ENCODE measurements at regions not wholly inside any gene's neighbourhood (a gene's known extent, or its start where the extent isn't known, plus 50 kb on each side); places are given as distances from the start of the nearest gene placed in this dataset.

DNA sequence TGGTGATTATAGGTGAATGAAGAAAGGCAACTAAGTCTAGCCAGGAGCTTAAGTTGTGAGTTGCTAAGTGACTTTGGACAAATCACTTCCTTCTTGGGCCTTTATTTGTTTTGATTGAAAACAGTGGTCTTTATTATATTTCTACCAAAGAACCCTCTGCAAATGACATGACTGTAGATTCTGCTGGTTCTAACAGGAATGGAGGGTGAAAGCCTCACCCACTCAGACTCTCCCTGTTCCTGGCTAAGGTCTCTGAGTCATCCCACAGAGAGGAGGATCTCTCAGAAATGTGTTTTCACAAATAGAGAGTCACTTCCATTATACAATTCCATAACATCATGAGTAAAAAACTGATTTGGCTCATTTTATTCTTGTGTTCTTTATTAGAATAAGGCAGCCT, 583.9 kb upstream of the LRRC4C start:
- Histone ChIP-seq H3K27me3 (ENCODE audit: control insufficient read depth, insufficient read depth, low read length, poor library complexity, severe bottlenecking) (no peaks in the 10 kb centered on the region), H3K9ac (ENCODE audit: extremely low read depth, low read length, poor library complexity, severe bottlenecking) (no peak overlapping the region), H3K27ac (ENCODE audit: low read depth, low read length) (no peak overlapping the region), H3K4me3 (ENCODE audit: low read length) (no peak overlapping the region), H3K4me1 (ENCODE audit: control insufficient read depth, insufficient read depth, low read length) (no peaks in the 10 kb centered on the region), H3K9me3 (ENCODE audit: control insufficient read depth, low read length) (no peaks in the 10 kb centered on the region), H3K36me3 (ENCODE audit: control insufficient read depth, insufficient read depth, low read length) (no peaks in the 10 kb centered on the region)
- Mint-ChIP-seq H3K27ac (no peak overlapping the region), H3K27me3 (ENCODE audit: insufficient read depth) (no peaks in the 10 kb centered on the region), H3K36me3 (ENCODE audit: low read depth) (no peaks in the 10 kb centered on the region), H3K9me3 (peaks cover 7% of the 10 kb centered on the region), H3K4me1 (peaks cover 6% of the 10 kb centered on the region), H3K4me3 (no peak overlapping the region)
- TF ChIP-seq, protein P1, sequence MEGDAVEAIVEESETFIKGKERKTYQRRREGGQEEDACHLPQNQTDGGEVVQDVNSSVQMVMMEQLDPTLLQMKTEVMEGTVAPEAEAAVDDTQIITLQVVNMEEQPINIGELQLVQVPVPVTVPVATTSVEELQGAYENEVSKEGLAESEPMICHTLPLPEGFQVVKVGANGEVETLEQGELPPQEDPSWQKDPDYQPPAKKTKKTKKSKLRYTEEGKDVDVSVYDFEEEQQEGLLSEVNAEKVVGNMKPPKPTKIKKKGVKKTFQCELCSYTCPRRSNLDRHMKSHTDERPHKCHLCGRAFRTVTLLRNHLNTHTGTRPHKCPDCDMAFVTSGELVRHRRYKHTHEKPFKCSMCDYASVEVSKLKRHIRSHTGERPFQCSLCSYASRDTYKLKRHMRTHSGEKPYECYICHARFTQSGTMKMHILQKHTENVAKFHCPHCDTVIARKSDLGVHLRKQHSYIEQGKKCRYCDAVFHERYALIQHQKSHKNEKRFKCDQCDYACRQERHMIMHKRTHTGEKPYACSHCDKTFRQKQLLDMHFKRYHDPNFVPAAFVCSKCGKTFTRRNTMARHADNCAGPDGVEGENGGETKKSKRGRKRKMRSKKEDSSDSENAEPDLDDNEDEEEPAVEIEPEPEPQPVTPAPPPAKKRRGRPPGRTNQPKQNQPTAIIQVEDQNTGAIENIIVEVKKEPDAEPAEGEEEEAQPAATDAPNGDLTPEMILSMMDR (conservative IDR thresholded peaks at IDR 0.05): no peak
- no peak for DNase-seq

DNA sequence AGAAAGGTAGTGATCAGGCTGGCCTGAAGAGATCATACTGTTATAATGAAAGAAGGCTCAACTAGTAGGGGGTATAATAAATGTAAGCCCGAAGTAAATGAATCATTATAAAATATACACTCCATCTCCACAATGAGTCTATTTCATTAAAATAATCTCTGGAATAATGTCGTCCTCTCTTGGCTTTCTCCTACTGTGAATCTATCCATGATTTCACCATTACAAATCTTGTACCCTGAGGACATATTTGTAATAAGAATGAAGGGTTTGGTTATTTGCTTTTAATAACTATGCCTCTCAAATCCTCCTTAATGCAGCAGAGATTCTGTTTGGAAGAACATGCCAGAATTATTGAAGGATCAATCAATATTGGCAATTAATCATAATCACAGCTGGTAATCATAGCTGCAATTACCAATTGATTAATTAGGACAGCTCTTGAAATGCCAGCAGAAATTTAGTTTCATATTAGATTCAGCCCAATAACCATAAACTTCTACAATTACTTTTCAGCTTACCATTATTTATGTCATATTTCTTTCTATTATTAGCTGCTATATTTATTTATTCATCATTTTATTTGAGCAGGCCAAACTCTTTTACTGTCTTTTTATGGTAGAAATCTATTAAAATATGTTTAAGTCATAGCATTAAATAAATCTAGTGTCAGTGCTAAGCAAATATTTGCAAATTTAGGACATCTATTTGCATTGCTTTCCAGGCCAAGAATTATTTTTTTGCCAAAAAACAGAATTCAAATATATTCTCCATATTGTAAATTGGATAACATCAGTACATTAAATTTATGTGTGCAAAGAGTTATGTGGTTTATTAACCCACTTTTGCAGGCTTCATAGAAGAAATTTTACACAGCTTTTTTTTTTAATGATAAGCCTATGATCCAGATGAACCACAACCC, 588.4 kb upstream of the LRRC4C start:
- Mint-ChIP-seq H3K36me3 (ENCODE audit: low read depth) (no peaks in the 10 kb centered on the region), H3K27me3 (ENCODE audit: insufficient read depth) (no peaks in the 10 kb centered on the region), H3K9me3 (peaks cover 7% of the 10 kb centered on the region), H3K4me3 (no peak overlapping the region), H3K27ac (no peak overlapping the region), H3K4me1 (peaks cover 11% of the 10 kb centered on the region)
- WGBS, 2 experiments (ENCODE audit: insufficient coverage in 1 of 2, insufficient read length in 1 of 2): 90% methylated on average over 1 of the region's 2 CpGs; no CpG with 5 or more reads in 1 of the 2 experiments
- no peak overlapping the region for H3K4me3 ChIP-seq (ENCODE audit: low read length)
- DNase-seq: no peak
- H3K4me1 ChIP-seq (ENCODE audit: control insufficient read depth, insufficient read depth, low read length): peaks cover 2% of the 10 kb centered on the region
- TF ChIP-seq, protein P1 (conservative IDR thresholded peaks at IDR 0.05): no peak
- no peaks in the 10 kb centered on the region for H3K27me3 ChIP-seq (ENCODE audit: control insufficient read depth, insufficient read depth, low read length, poor library complexity, severe bottlenecking)
- H3K9me3 ChIP-seq (ENCODE audit: control insufficient read depth, low read length): no peaks in the 10 kb centered on the region
- no peak overlapping the region for H3K9ac ChIP-seq (ENCODE audit: extremely low read depth, low read length, poor library complexity, severe bottlenecking)
- no peak overlapping the region for H3K27ac ChIP-seq (ENCODE audit: low read depth, low read length)
- no peaks in the 10 kb centered on the region for H3K36me3 ChIP-seq (ENCODE audit: control insufficient read depth, insufficient read depth, low read length)

DNA sequence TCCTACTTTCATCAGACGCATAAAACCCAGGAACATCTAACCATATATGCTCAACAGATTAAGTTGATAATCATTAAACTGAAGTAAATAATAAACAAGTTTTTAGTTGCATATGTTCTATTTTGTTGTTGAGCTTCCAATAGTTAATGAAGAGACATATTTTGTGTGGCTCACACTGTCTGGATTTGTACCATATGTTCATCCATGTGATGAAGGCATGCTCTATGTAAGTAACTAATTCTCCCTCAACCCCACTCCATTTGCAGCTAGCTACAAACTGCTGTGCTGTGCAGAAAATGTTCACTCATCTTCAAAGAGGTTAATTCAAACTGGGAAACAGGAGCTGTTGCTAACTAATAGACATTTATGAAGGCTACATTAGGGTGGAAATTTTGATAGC, 589.7 kb upstream of the LRRC4C start:
- whole genome bisulfite sequencing, 2 experiments (ENCODE audit: insufficient coverage in 1 of 2, insufficient read length in 1 of 2): no CpG with 5 or more reads among the region's 1 CpG
- H3K4me1 ChIP-seq (ENCODE audit: control insufficient read depth, insufficient read depth, low read length): peaks cover 2% of the 10 kb centered on the region
- H3K27ac Mint-ChIP-seq: no peak overlapping the region
- H3K27me3 Mint-ChIP-seq (ENCODE audit: insufficient read depth): no peaks in the 10 kb centered on the region
- no peak overlapping the region for H3K4me3 Mint-ChIP-seq
- no peak overlapping the region for H3K27ac ChIP-seq (ENCODE audit: low read depth, low read length)
- H3K9me3 ChIP-seq (ENCODE audit: control insufficient read depth, low read length): no peaks in the 10 kb centered on the region
- H3K4me1 Mint-ChIP-seq: peaks cover 11% of the 10 kb centered on the region
- TF ChIP-seq, protein P1 (conservative IDR thresholded peaks at IDR 0.05): no peak
- H3K27me3 ChIP-seq (ENCODE audit: control insufficient read depth, insufficient read depth, low read length, poor library complexity, severe bottlenecking): no peaks in the 10 kb centered on the region
- no peaks in the 10 kb centered on the region for H3K36me3 ChIP-seq (ENCODE audit: control insufficient read depth, insufficient read depth, low read length)
- H3K9me3 Mint-ChIP-seq: peaks cover 5% of the 10 kb centered on the region
- no peak overlapping the region for H3K4me3 ChIP-seq (ENCODE audit: low read length)
- no peaks in the 10 kb centered on the region for H3K36me3 Mint-ChIP-seq (ENCODE audit: low read depth)
- H3K9ac ChIP-seq (ENCODE audit: extremely low read depth, low read length, poor library complexity, severe bottlenecking): no peak overlapping the region
- DNase-seq: no peak
